Mucosa of descending colon (tissue), 3 donors: ENCODE measurements at regions not wholly inside any gene's neighbourhood (a gene's known extent, or its start where the extent isn't known, plus 50 kb on each side); places are given as distances from the start of the nearest gene placed in this dataset.
A peak's percentile ranks its signal among the peaks of the same experiment; 100 is the strongest.

Experiments used
- ATAC-seq: fragments of 200-7000 bp; cut with Tn5 transposase; one replicate; pipeline ENCODE4 v1.9.1; 2020; ENCODE audit warnings: mild to moderate bottlenecking, moderate library complexity
- DNase-seq, 3 donors: peaks; one replicate each; pipeline ENCODE4 v3.0.0-alpha.2; 2020
- H3K36me3 ChIP-seq: fragments of 200-600 bp; one replicate; pipeline ENCODE4 v1.8.0; 2021; ENCODE audit warnings: low read depth, mild to moderate bottlenecking
- H3K4me1 ChIP-seq: fragments of 200-600 bp; one replicate; pipeline ENCODE4 v1.8.0; 2021; ENCODE audit warnings: low read depth, mild to moderate bottlenecking
- H3K4me3 ChIP-seq: fragments of 200-600 bp; one replicate; pipeline ENCODE4 v1.8.0; 2021; ENCODE audit warnings: mild to moderate bottlenecking
- H3K9me3 ChIP-seq: fragments of 200-600 bp; one replicate; pipeline ENCODE4 v1.8.0; 2021; ENCODE audit warnings: mild to moderate bottlenecking
- CTCF ChIP-seq: fragments of 200-600 bp; IDR thresholded peaks from one replicate; pipeline ENCODE4 v1.8.0; 2022; ENCODE audit warnings: antibody characterized with exemption, mild to moderate bottlenecking
- intact Hi-C, 2 donors: fragments of 100-400 bp; cut with DNase I in 1 of 2; cut with micrococcal nuclease in 1 of 2; formaldehyde crosslinking; loops; one replicate each; pipeline versions ENCODE4 v1.11.0 to v1.11.1; 2022; cut with DNase I, micrococcal nuclease
- donor health status: DM: no; HTN: no; CAD: no; lungs with moderate emphysema.
- donor health status: DM: no; HTN: no; CAD: no.
- donor health status: DM: no; HTN: yes; CAD: no.

GRCh38 chr9:28999057-28999456, 1425.8 kb upstream of the C9orf72 start:
- TF ChIP-seq CTCF: no peak
- Histone ChIP-seq H3K4me3 (no peak overlapping the region), H3K36me3 (no peaks in the 10 kb centered on the region), H3K4me1 (no peaks in the 10 kb centered on the region), H3K9me3 (no peaks in the 10 kb centered on the region)
- ATAC-seq (no peak), DNase-seq (no peak)
- intact Hi-C loops: no loop called here

- H3K9me3 ChIP-seq: no peaks in the 10 kb centered on the region
- H3K4me3 ChIP-seq: no peak overlapping the region
- intact Hi-C loops: no loop called here
- no peaks in the 10 kb centered on the region for H3K36me3 ChIP-seq
- no peak for TF ChIP-seq CTCF
- ATAC-seq (no peak), DNase-seq (no peak)
- no peaks in the 10 kb centered on the region for H3K4me1 ChIP-seq
These were observed 1426.5 kb upstream of the C9orf72 start for GRCh38 chr9:28999806-29000205.

- Histone ChIP-seq H3K9me3 (no peaks in the 10 kb centered on the region), H3K4me1 (no peaks in the 10 kb centered on the region), H3K4me3 (no peak overlapping the region), H3K36me3 (no peaks in the 10 kb centered on the region)
- ATAC-seq (no peak), DNase-seq (no peak)
- intact Hi-C loops: no loop called here
- no peak for TF ChIP-seq CTCF
These were observed 1427.7 kb upstream of the C9orf72 start for GRCh38 chr9:29001006-29001405.

- no peak for DNase-seq
- Histone ChIP-seq H3K4me3 (no peak overlapping the region), H3K9me3 (no peaks in the 10 kb centered on the region), H3K4me1 (no peaks in the 10 kb centered on the region), H3K36me3 (no peaks in the 10 kb centered on the region)
- intact Hi-C loops: no loop called here
- TF ChIP-seq CTCF: no peak
- peak; percentile 35 for ATAC-seq
These were observed 1431.7 kb upstream of the C9orf72 start for GRCh38 chr9:29004988-29005387.

GRCh38 chr9:29006628-29007027, 1433.3 kb upstream of the C9orf72 start:
- H3K9me3 ChIP-seq: no peaks in the 10 kb centered on the region
- H3K4me3 ChIP-seq: no peak overlapping the region
- ATAC-seq (no peak), DNase-seq (no peak)
- no peaks in the 10 kb centered on the region for H3K4me1 ChIP-seq
- intact Hi-C loops: no loop called here
- no peak for TF ChIP-seq CTCF
- no peaks in the 10 kb centered on the region for H3K36me3 ChIP-seq

- ATAC-seq (no peak), DNase-seq (no peak)
- Histone ChIP-seq H3K4me1 (no peaks in the 10 kb centered on the region), H3K4me3 (no peak overlapping the region), H3K9me3 (no peaks in the 10 kb centered on the region), H3K36me3 (no peaks in the 10 kb centered on the region)
- TF ChIP-seq CTCF: no peak
- intact Hi-C loops: no loop called here
These were observed 1439.6 kb upstream of the C9orf72 start for GRCh38 chr9:29012911-29013310.
